K562 (cell line): ENCODE measurements at regions not wholly inside any gene's neighbourhood (a gene's known extent, or its start where the extent isn't known, plus 50 kb on each side); places are given as distances from the start of the nearest gene placed in this dataset.

Experiments
- ATAC-seq: fragments of 200-7000 bp; cut with Tn5 transposase; 3 replicates; pipeline ENCODE4 v1.9.1; 2020; ENCODE audit warnings: moderate library complexity
- BruUV-seq: library from RNA; stranded (reverse); fragments of 400-500 nt; replicated peaks from 2 replicates; lab custom pipeline; 2021; lab: Mats Ljungman, UMichigan
- CTCF ChIA-PET: fragments of 300-600 bp; formaldehyde crosslinking; extraction: SDS; loops from one replicate; lab custom pipeline; 2021; ENCODE audit warnings: low intra/inter-chr PET ratio; lab: Yijun Ruan, JAX
- POLR2A ChIA-PET: fragments of 300-600, 350-650 bp; sonication (Branson Sonifier 250); formaldehyde crosslinking; extraction: SDS; loops from one replicate; lab custom pipeline; 2021; ENCODE audit warnings: antibody characterized with exemption, inconsistent platforms; lab: Yijun Ruan, JAX
- DNase-seq, 4 experiments: peaks; one replicate each; pipeline versions ENCODE4 v3.0.0 to v3.0.0-alpha.2; 2011 to 2018; ENCODE audit warnings: low spot score in 3 of 4, mixed read lengths in 3 of 4; ENCODE audit errors: extremely low read depth in 1 of 4
- FAIRE-seq: peaks from 2 replicates; lab custom pipeline; 2011; peaks lifted over from hg19 to GRCh38; lab: Jason Lieb, UNC
- H2AFZ ChIP-seq: 2 replicates; pipeline ENCODE4 v1.6.0; 2011; ENCODE audit warnings: low read depth, low read length, control low read depth, inconsistent platforms
- H3K27ac ChIP-seq: fragments of 200-600 bp; 3 replicates; pipeline ENCODE4 v1.8.0; 2011; ENCODE audit warnings: low read depth, mild to moderate bottlenecking, control low read depth, inconsistent platforms, low read length, moderate library complexity, mixed read lengths; ENCODE audit errors: extremely low read depth
- H3K27me3 ChIP-seq, 2 experiments: fragments of 300-600 bp in 1 of 2; 2 replicates in 1 of 2; 3 replicates in 1 of 2; pipeline versions ENCODE4 v1.6.0 to v1.8.0; 2011; ENCODE audit warnings: inconsistent platforms in 2 of 2, low read length in 2 of 2, mild to moderate bottlenecking in 1 of 2, mixed read lengths in 1 of 2, moderate library complexity in 1 of 2; ENCODE audit not compliant: control insufficient read depth in 2 of 2, insufficient read depth in 2 of 2
- H3K36me3 ChIP-seq: fragments of 300-600 bp; 3 replicates; pipeline ENCODE4 v1.8.0; 2011; ENCODE audit warnings: mild to moderate bottlenecking, low read length, inconsistent platforms; ENCODE audit not compliant: control insufficient read depth, insufficient read depth
- H3K4me1 ChIP-seq, 2 experiments: fragments of 200-600 bp in 1 of 2; replicated peaks in 1 of 2; 2 replicates in 1 of 2; 3 replicates in 1 of 2; pipeline versions ENCODE4 v1.5.1 to v1.8.0; 2011; ENCODE audit warnings: inconsistent platforms in 2 of 2, low read length in 2 of 2, mild to moderate bottlenecking in 1 of 2, mixed read lengths in 1 of 2, moderate library complexity in 1 of 2; ENCODE audit not compliant: control insufficient read depth in 2 of 2, insufficient read depth in 2 of 2
- H3K4me2 ChIP-seq: 2 replicates; pipeline ENCODE4 v1.6.1; 2011; ENCODE audit warnings: low read length, control low read depth, inconsistent platforms, mixed read lengths; ENCODE audit not compliant: insufficient read depth
- H3K4me3 ChIP-seq: fragments of 200-600 bp; sonication (generic), shearing (Covaris generic); 2 replicates; pipeline ENCODE4 v1.5.1; 2016; ENCODE audit warnings: control low read depth, inconsistent platforms
- H3K79me2 ChIP-seq: fragments of 200-600 bp; 3 replicates; pipeline ENCODE4 v1.8.0; 2011; ENCODE audit warnings: low read length, inconsistent platforms; ENCODE audit not compliant: control insufficient read depth, insufficient read depth
- H3K9ac ChIP-seq, 2 experiments: 2 replicates each; pipeline versions ENCODE4 v1.6.0 to v1.6.1; 2011; ENCODE audit warnings: low read depth in 2 of 2, low read length in 2 of 2, control low read depth in 1 of 2, inconsistent platforms in 1 of 2, mild to moderate bottlenecking in 1 of 2, mixed read lengths in 1 of 2; ENCODE audit not compliant: insufficient read depth in 1 of 2
- H3K9me1 ChIP-seq: one replicate; pipeline ENCODE4 v1.6.0; 2011; ENCODE audit warnings: inconsistent platforms, mild to moderate bottlenecking, low read length, moderate library complexity; ENCODE audit not compliant: control insufficient read depth, insufficient read depth
- H3K9me3 ChIP-seq: replicated peaks from 2 replicates; pipeline ENCODE4 v1.5.1; 2011; ENCODE audit warnings: low read depth, low read length, inconsistent platforms; ENCODE audit not compliant: control insufficient read depth, insufficient read depth
- H4K20me1 ChIP-seq: replicated peaks from 2 replicates; pipeline ENCODE4 v1.6.1; 2011; ENCODE audit warnings: low read length, inconsistent platforms, mixed read lengths; ENCODE audit not compliant: control insufficient read depth, insufficient read depth
- CAMTA2 ChIP-seq: fragments of 250-450 bp; sonication (Bioruptor Pico); conservative IDR thresholded peaks from 2 replicates; pipeline ENCODE4 v1.5.1; 2022
- FOXM1 ChIP-seq, 2 experiments: fragments of 450-650 bp in 1 of 2; sonication (generic) in 1 of 2; formaldehyde crosslinking in 1 of 2; IDR thresholded peaks; 2 replicates each; pipeline versions ENCODE4 v1.6.1 to v1.9.0; 2017 to 2022; ENCODE audit warnings: low read depth in 2 of 2, mild to moderate bottlenecking in 2 of 2, missing genetic modification reagents in 1 of 2, moderate library complexity in 1 of 2
- NR4A1 ChIP-seq, 2 experiments: fragments of 250-450 bp in 1 of 2; fragments of 450-650 bp in 1 of 2; sonication (Bioruptor Pico) in 1 of 2; IDR thresholded peaks; 2 replicates each; pipeline versions ENCODE4 v1.4.0 to v1.6.1; 2016 to 2020; ENCODE audit warnings: mild to moderate bottlenecking in 2 of 2, missing compliant biosample characterization in 1 of 2, missing genetic modification characterization in 1 of 2, moderate library complexity in 1 of 2
- PHF8 ChIP-seq: fragments of 200-600 bp; sonication (generic); IDR thresholded peaks from 2 replicates; pipeline ENCODE4 v1.6.1; 2012; ENCODE audit warnings: mixed run types, mild to moderate bottlenecking, inconsistent platforms, low read length, moderate library complexity, borderline replicate concordance
- SLC30A9 ChIP-seq: fragments of 250-450 bp; sonication (Bioruptor Pico); IDR thresholded peaks from 2 replicates; pipeline ENCODE4 v1.8.0; 2022; ENCODE audit warnings: mild to moderate bottlenecking, moderate library complexity
- SMAD4 ChIP-seq: fragments of 250-450 bp; sonication (Bioruptor Pico); conservative IDR thresholded peaks from 2 replicates; pipeline ENCODE4 v1.8.0; 2021; ENCODE audit warnings: inconsistent platforms, mild to moderate bottlenecking, moderate library complexity
- ZEB2 ChIP-seq: fragments of 450-650 bp; IDR thresholded peaks from 2 replicates; pipeline ENCODE4 v1.6.1; 2016
- ZFP30 ChIP-seq: fragments of 250-450 bp; sonication (Bioruptor Pico); IDR thresholded peaks from 2 replicates; pipeline ENCODE4 v1.8.0; 2022; ENCODE audit warnings: moderate library complexity, mild to moderate bottlenecking, inconsistent platforms, borderline replicate concordance
- ZNF274 ChIP-seq: IDR thresholded peaks from 2 replicates; pipeline ENCODE4 v1.6.1; 2011; ENCODE audit warnings: low read depth, mild to moderate bottlenecking, low read length, moderate library complexity, borderline replicate concordance
- ZNF79 ChIP-seq: fragments of 250-450 bp; sonication (Bioruptor Pico); IDR thresholded peaks from 2 replicates; pipeline ENCODE4 v1.4.0; 2020; ENCODE audit warnings: low read depth, mild to moderate bottlenecking, moderate library complexity
- in situ Hi-C: fragments of 300-500 bp; cut with MboI; formaldehyde crosslinking; loops from 4 replicates; pipeline ENCODE4 v1.15.0; 2018; ENCODE audit warnings: inconsistent platforms, mixed read lengths
- intact Hi-C: fragments of 100-400 bp; cut with micrococcal nuclease; formaldehyde crosslinking; loops from 2 replicates; pipeline ENCODE4 v1.14.2; 2022
- TF ChIP-seq, protein P1 (sequence below): fragments of 450-650 bp; IDR thresholded peaks from 2 replicates; pipeline ENCODE4 v1.7.1; 2018; ENCODE audit warnings: mild to moderate bottlenecking, low read depth; ENCODE audit not compliant: partially characterized antibody
- TF ChIP-seq, protein P2 (sequence below): fragments of 250-450 bp; sonication (Bioruptor Pico); IDR thresholded peaks from 2 replicates; pipeline ENCODE4 v1.6.1; 2021; ENCODE audit warnings: mild to moderate bottlenecking
- TF ChIP-seq, protein P3 (sequence below): fragments of 450-650 bp; IDR thresholded peaks from 2 replicates; pipeline ENCODE4 v1.6.1; 2016; ENCODE audit warnings: low read depth, mild to moderate bottlenecking, moderate library complexity
- TF ChIP-seq, protein P4 (sequence below): sonication (generic); formaldehyde crosslinking; IDR thresholded peaks from 2 replicates; pipeline ENCODE4 v1.8.1; 2022; ENCODE audit warnings: missing genetic modification reagents
- TF ChIP-seq, protein P5 (sequence below): fragments of 250-450 bp; sonication (Bioruptor Pico); IDR thresholded peaks from 2 replicates; pipeline ENCODE4 v1.8.0; 2021; ENCODE audit warnings: borderline replicate concordance, mild to moderate bottlenecking, moderate library complexity; ENCODE audit not compliant: poor library complexity, severe bottlenecking
- TF ChIP-seq, protein P6 (sequence below): sonication (generic); formaldehyde crosslinking; IDR thresholded peaks from 2 replicates; pipeline ENCODE4 v1.9.0; 2022; ENCODE audit warnings: mild to moderate bottlenecking, missing genetic modification reagents

DNA sequence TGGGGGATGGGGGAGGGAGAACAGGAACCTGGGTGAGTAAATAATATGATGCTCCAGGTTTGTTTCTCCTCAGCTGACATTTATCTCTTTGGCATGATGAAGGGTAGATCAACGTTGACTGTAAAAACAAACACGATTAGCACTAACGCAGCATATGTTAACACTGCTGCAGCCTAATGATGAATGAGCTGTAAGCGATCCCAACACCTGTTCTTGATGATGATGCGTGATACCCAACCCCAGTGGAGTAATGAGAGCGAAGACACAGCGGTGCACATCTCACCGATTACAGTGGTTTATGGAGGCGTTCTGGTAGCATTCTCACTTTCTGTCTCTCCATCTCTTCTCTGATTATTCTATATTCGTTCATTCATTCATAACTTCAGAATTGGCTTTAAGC, 640.4 kb downstream of the USP25 start (continued):
- TF ChIP-seq FOXM1 (IDR thresholded peaks at IDR 0.05; ENCODE audit: low read depth) (no peak), FOXM1 (CRISPR knock-in tag; IDR thresholded peaks at IDR 0.05; ENCODE audit: low read depth) (no peak), SLC30A9 (CRISPR knock-in tag) (no peak), SMAD4 (CRISPR knock-in tag) (no peak), ZNF274 (no peak)
- TF ChIP-seq, protein P1, sequence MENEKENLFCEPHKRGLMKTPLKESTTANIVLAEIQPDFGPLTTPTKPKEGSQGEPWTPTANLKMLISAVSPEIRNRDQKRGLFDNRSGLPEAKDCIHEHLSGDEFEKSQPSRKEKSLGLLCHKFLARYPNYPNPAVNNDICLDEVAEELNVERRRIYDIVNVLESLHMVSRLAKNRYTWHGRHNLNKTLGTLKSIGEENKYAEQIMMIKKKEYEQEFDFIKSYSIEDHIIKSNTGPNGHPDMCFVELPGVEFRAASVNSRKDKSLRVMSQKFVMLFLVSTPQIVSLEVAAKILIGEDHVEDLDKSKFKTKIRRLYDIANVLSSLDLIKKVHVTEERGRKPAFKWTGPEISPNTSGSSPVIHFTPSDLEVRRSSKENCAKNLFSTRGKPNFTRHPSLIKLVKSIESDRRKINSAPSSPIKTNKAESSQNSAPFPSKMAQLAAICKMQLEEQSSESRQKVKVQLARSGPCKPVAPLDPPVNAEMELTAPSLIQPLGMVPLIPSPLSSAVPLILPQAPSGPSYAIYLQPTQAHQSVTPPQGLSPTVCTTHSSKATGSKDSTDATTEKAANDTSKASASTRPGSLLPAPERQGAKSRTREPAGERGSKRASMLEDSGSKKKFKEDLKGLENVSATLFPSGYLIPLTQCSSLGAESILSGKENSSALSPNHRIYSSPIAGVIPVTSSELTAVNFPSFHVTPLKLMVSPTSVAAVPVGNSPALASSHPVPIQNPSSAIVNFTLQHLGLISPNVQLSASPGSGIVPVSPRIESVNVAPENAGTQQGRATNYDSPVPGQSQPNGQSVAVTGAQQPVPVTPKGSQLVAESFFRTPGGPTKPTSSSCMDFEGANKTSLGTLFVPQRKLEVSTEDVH, result no peak

DNA sequence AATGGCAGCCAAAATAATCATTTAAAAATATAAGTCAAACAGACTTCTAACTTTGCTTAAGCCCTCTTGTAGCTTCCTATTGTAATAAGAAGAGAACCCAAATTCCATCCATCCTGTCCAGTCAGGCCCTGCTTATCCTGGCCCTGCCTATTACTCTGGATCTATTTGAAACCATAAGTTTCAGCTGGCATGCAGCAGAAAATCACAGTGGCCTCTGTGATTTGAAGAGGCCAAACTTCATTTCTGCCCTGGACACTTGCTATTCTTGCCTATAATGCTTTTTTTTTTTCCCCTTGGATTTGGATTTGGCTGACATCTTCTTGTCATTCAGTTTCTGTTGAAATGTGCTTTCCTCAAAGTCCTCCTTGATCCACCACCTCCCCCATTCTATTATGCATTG, 642.8 kb downstream of the USP25 start:
- Histone ChIP-seq H3K36me3 (no peaks in the 10 kb centered on the region), H3K27me3 (no peaks in the 10 kb centered on the region), H3K4me1 (no peaks in the 10 kb centered on the region), H3K4me3 (no peak overlapping the region), H2AFZ (no peak overlapping the region), H3K9me1 (no peaks in the 10 kb centered on the region), H3K27ac (no peak overlapping the region), H3K79me2 (no peaks in the 10 kb centered on the region), H3K9ac (no peak overlapping the region), H4K20me1 (no peaks in the 10 kb centered on the region), H3K4me2 (no peak overlapping the region), H3K9me3 (no peaks in the 10 kb centered on the region)
- ChIA-PET POLR2A (no interaction called here), CTCF (no interaction called here)
- no peak for ATAC-seq
- BruUV-seq, result no TSS peak
- intact Hi-C loops, result no loop called here
- FAIRE-seq, result no peak
- in situ Hi-C loops, result no loop called here
- DNase-seq, result no peak
- no peak for TF ChIP-seq ZNF79 (CRISPR knock-in tag)
- no peak for TF ChIP-seq CAMTA2 (CRISPR knock-in tag)
- TF ChIP-seq, protein P2, sequence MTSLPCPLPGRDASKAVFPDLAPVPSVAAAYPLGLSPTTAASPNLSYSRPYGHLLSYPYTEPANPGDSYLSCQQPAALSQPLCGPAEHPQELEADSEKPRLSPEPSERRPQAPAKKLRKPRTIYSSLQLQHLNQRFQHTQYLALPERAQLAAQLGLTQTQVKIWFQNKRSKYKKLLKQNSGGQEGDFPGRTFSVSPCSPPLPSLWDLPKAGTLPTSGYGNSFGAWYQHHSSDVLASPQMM (CRISPR knock-in tag), result no peak
- TF ChIP-seq, protein P3, sequence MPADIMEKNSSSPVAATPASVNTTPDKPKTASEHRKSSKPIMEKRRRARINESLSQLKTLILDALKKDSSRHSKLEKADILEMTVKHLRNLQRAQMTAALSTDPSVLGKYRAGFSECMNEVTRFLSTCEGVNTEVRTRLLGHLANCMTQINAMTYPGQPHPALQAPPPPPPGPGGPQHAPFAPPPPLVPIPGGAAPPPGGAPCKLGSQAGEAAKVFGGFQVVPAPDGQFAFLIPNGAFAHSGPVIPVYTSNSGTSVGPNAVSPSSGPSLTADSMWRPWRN, result no peak
- no peak for TF ChIP-seq PHF8
- no peak for TF ChIP-seq ZEB2
- TF ChIP-seq, protein P4, sequence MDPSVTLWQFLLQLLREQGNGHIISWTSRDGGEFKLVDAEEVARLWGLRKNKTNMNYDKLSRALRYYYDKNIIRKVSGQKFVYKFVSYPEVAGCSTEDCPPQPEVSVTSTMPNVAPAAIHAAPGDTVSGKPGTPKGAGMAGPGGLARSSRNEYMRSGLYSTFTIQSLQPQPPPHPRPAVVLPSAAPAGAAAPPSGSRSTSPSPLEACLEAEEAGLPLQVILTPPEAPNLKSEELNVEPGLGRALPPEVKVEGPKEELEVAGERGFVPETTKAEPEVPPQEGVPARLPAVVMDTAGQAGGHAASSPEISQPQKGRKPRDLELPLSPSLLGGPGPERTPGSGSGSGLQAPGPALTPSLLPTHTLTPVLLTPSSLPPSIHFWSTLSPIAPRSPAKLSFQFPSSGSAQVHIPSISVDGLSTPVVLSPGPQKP (CRISPR knock-in tag), result no peak
- TF ChIP-seq, protein P5, sequence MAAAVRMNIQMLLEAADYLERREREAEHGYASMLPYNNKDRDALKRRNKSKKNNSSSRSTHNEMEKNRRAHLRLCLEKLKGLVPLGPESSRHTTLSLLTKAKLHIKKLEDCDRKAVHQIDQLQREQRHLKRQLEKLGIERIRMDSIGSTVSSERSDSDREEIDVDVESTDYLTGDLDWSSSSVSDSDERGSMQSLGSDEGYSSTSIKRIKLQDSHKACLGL (CRISPR knock-in tag), result no peak
- TF ChIP-seq NR4A1 (CRISPR knock-in tag; IDR thresholded peaks at IDR 0.05), result no peak
- TF ChIP-seq NR4A1 (tag; IDR thresholded peaks at IDR 0.05), result no peak
- TF ChIP-seq, protein P6, sequence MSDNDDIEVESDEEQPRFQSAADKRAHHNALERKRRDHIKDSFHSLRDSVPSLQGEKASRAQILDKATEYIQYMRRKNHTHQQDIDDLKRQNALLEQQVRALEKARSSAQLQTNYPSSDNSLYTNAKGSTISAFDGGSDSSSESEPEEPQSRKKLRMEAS (CRISPR knock-in tag), result no peak
- no peak for TF ChIP-seq ZFP30
